Thoracic aorta (tissue), 2 donors: ENCODE measurements at regions not wholly inside any gene's neighbourhood (a gene's known extent, or its start where the extent isn't known, plus 50 kb on each side); places are given as distances from the start of the nearest gene placed in this dataset.
"Not testable (repeated sequence)": the region's sequence is repeated elsewhere in the genome, so short reads cannot be mapped to it uniquely, and the experiment has no call there.

Experiments
- ATAC-seq: fragments of 150-250 bp; one replicate; pipeline ENCODE4 v1.8.0; 2017; ENCODE audit warnings: low read depth; ENCODE audit not compliant: insufficient number of reproducible peaks, low FRiP score
- DNase-seq: peaks from one replicate; pipeline ENCODE4 v3.0.0-alpha.2; 2020; ENCODE audit warnings: low spot score
- H3K27ac ChIP-seq, 2 donors: fragments of 200-600 bp; sonication (generic); 1 replicate in 1 of 2; 2 replicates in 1 of 2; pipeline ENCODE4 v1.5.1; 2016; ENCODE audit warnings: mild to moderate bottlenecking in 2 of 2, moderate library complexity in 2 of 2
- H3K27me3 ChIP-seq: fragments of 200-600 bp; sonication (generic); replicated peaks from 2 replicates; pipeline ENCODE4 v1.6.0; 2016; ENCODE audit warnings: mild to moderate bottlenecking; ENCODE audit not compliant: insufficient read depth
- H3K36me3 ChIP-seq: fragments of 200-600 bp; sonication (generic); one replicate; pipeline ENCODE4 v1.5.1; 2016
- H3K4me1 ChIP-seq, 2 donors: fragments of 200-600 bp; sonication (generic); 1 replicate in 1 of 2; 2 replicates in 1 of 2; pipeline versions ENCODE4 v1.5.1 to v1.6.0; 2016; ENCODE audit warnings: low read depth in 2 of 2, mild to moderate bottlenecking in 1 of 2; ENCODE audit not compliant: control insufficient read depth in 1 of 2
- H3K4me3 ChIP-seq: fragments of 200-600 bp; sonication (generic); 2 replicates; pipeline ENCODE4 v1.5.1; 2016; ENCODE audit warnings: mild to moderate bottlenecking
- H3K9me3 ChIP-seq: fragments of 200-600 bp; sonication (generic); 2 replicates; pipeline ENCODE4 v1.5.1; 2016
- CTCF ChIP-seq: fragments of 200-600 bp; sonication (generic); IDR thresholded peaks from one replicate; pipeline ENCODE4 v1.5.1; 2019; ENCODE audit warnings: antibody characterized with exemption

- TF ChIP-seq CTCF: no peak
- Histone ChIP-seq H3K4me3 (no peak overlapping the region), H3K36me3 (no peaks in the 10 kb centered on the region), H3K27me3 (no peaks in the 10 kb centered on the region), H3K9me3 (no peaks in the 10 kb centered on the region), H3K27ac (no peak overlapping the region), H3K4me1 (no peaks in the 10 kb centered on the region)
- no peak for DNase-seq
- ATAC-seq: no peak
Measured at GRCh38 chr1:232319072-232319471, 310.9 kb downstream of the SIPA1L2 start.

- no peaks in the 10 kb centered on the region for H3K27me3 ChIP-seq
- no peak overlapping the region for H3K4me3 ChIP-seq
- DNase-seq: no peak
- H3K27ac ChIP-seq: no peak overlapping the region
- ATAC-seq: no peak
- H3K4me1 ChIP-seq: no peaks in the 10 kb centered on the region
- TF ChIP-seq CTCF: no peak
- H3K36me3 ChIP-seq: no peaks in the 10 kb centered on the region
- H3K9me3 ChIP-seq: no peaks in the 10 kb centered on the region
Measured at GRCh38 chr1:232318143-232318542, 311.8 kb downstream of the SIPA1L2 start.

- TF ChIP-seq CTCF: no peak
- no peaks in the 10 kb centered on the region for H3K9me3 ChIP-seq
- DNase-seq: no peak
- H3K4me3 ChIP-seq: no peak overlapping the region
- H3K36me3 ChIP-seq: no peaks in the 10 kb centered on the region
- no peak for ATAC-seq
- no peaks in the 10 kb centered on the region for H3K4me1 ChIP-seq
- H3K27ac ChIP-seq: no peak overlapping the region
- H3K27me3 ChIP-seq: no peaks in the 10 kb centered on the region
Measured at GRCh38 chr1:232317350-232317749, 312.6 kb downstream of the SIPA1L2 start.

- no peak overlapping the region for H3K27ac ChIP-seq
- H3K9me3 ChIP-seq: no peaks in the 10 kb centered on the region
- DNase-seq (no peak), ATAC-seq (no peak)
- TF ChIP-seq CTCF: no peak
- no peaks in the 10 kb centered on the region for H3K27me3 ChIP-seq
- no peaks in the 10 kb centered on the region for H3K4me1 ChIP-seq
- no peak overlapping the region for H3K4me3 ChIP-seq
- no peaks in the 10 kb centered on the region for H3K36me3 ChIP-seq
Measured at GRCh38 chr1:232316864-232317263, 313.1 kb downstream of the SIPA1L2 start.

- H3K9me3 ChIP-seq, ATAC-seq, H3K4me3 ChIP-seq, DNase-seq, H3K27me3 ChIP-seq, H3K27ac ChIP-seq, H3K4me1 ChIP-seq, H3K36me3 ChIP-seq: not testable (repeated sequence)
Measured at GRCh38 chr1:232313876-232314275, 316.1 kb downstream of the SIPA1L2 start.

- no peak for ATAC-seq
- H3K4me1 ChIP-seq: peaks cover 6 to 20% of the 10 kb centered on the region in 2 donors
- no peak overlapping the region for H3K27ac ChIP-seq
- DNase-seq: no peak
- TF ChIP-seq CTCF: no peak
- H3K4me3 ChIP-seq: no peak overlapping the region
- no peaks in the 10 kb centered on the region for H3K27me3 ChIP-seq
- H3K36me3 ChIP-seq: no peaks in the 10 kb centered on the region
- H3K9me3 ChIP-seq: no peaks in the 10 kb centered on the region
Measured at GRCh38 chr1:232310541-232310940, 319.4 kb downstream of the SIPA1L2 start.
